ENCODE measurements at regions not wholly inside any gene's neighbourhood (a gene's known extent, or its start where the extent isn't known, plus 50 kb on each side); places are given as distances from the start of the nearest gene placed in this dataset.

GRCh38 chr3:153069598-153070510, 92.2 kb upstream of the RAP2B start:
- Histone ChIP-seq H3K36me3 (no peaks in the 10 kb centered on the region), H3K9me3 (no peaks in the 10 kb centered on the region), H3K27ac (no peak overlapping the region), H3K27me3 (no peaks in the 10 kb centered on the region), H3K4me3 (no peak overlapping the region), H3K4me1 (no peaks in the 10 kb centered on the region)
- no peak for TF ChIP-seq CTCF (IDR thresholded peaks at IDR 0.05)
- DNase-seq (ENCODE audit: low spot score) = no peak

GRCh38 chr3:153070511-153070868, 91.5 kb upstream of the RAP2B start:
- no peak for TF ChIP-seq CTCF (IDR thresholded peaks at IDR 0.05)
- Histone ChIP-seq H3K27me3 (no peaks in the 10 kb centered on the region), H3K27ac (no peak overlapping the region), H3K36me3 (no peaks in the 10 kb centered on the region), H3K9me3 (no peaks in the 10 kb centered on the region), H3K4me1 (no peaks in the 10 kb centered on the region), H3K4me3 (no peak overlapping the region)
- no peak for DNase-seq (ENCODE audit: low spot score)

- no peak for TF ChIP-seq CTCF (IDR thresholded peaks at IDR 0.05)
- Histone ChIP-seq H3K36me3 (no peaks in the 10 kb centered on the region), H3K4me3 (no peak overlapping the region), H3K27ac (no peak overlapping the region), H3K27me3 (no peaks in the 10 kb centered on the region), H3K4me1 (no peaks in the 10 kb centered on the region), H3K9me3 (no peaks in the 10 kb centered on the region)
- DNase-seq (ENCODE audit: low spot score) = no peak
These were observed 89.6 kb upstream of the RAP2B start for GRCh38 chr3:153072382-153072781.

GRCh38 chr3:153072856-153073255, 89.2 kb upstream of the RAP2B start:
- no peaks in the 10 kb centered on the region for H3K27me3 ChIP-seq
- no peaks in the 10 kb centered on the region for H3K9me3 ChIP-seq
- no peak for DNase-seq (ENCODE audit: low spot score)
- no peak overlapping the region for H3K27ac ChIP-seq
- no peaks in the 10 kb centered on the region for H3K36me3 ChIP-seq
- no peaks in the 10 kb centered on the region for H3K4me1 ChIP-seq
- no peak for TF ChIP-seq CTCF (IDR thresholded peaks at IDR 0.05)
- no peak overlapping the region for H3K4me3 ChIP-seq

- no peak overlapping the region for H3K4me3 ChIP-seq
These were observed 88.4 kb upstream of the RAP2B start for GRCh38 chr3:153073636-153074035.

More at GRCh38 chr3:153073636-153074035, 88.4 kb upstream of the RAP2B start:
- no peak overlapping the region for H3K27ac ChIP-seq
- no peaks in the 10 kb centered on the region for H3K27me3 ChIP-seq
- H3K36me3 ChIP-seq = no peaks in the 10 kb centered on the region
- H3K4me1 ChIP-seq = no peaks in the 10 kb centered on the region
- no peak for TF ChIP-seq CTCF (IDR thresholded peaks at IDR 0.05)
- H3K9me3 ChIP-seq = no peaks in the 10 kb centered on the region
- DNase-seq (ENCODE audit: low spot score) = no peak

Data from right atrium auricular region (tissue), 2 donors.